Hepatocyte (in vitro differentiated cells): ENCODE measurements at regions not wholly inside any gene's neighbourhood (a gene's known extent, or its start where the extent isn't known, plus 50 kb on each side); places are given as distances from the start of the nearest gene placed in this dataset.

Source experiments
- CTCF ChIP-seq: fragments of 200-600 bp; sonication (generic); IDR thresholded peaks from 2 replicates; pipeline ENCODE4 v1.5.1; 2016; ENCODE audit warnings: antibody characterized with exemption, mild to moderate bottlenecking; ENCODE audit not compliant: poor library complexity
- EZH2 ChIP-seq: fragments of 200-600 bp; sonication (generic); IDR thresholded peaks from 2 replicates; pipeline ENCODE4 v1.6.1; 2016; ENCODE audit warnings: antibody characterized with exemption, mild to moderate bottlenecking, borderline replicate concordance
- EZH2phosphoT487 ChIP-seq: fragments of 200-600 bp; sonication (generic); IDR thresholded peaks from one replicate; pipeline ENCODE4 v1.6.1; 2018; ENCODE audit warnings: antibody characterized with exemption, mild to moderate bottlenecking, low read depth, moderate library complexity; ENCODE audit not compliant: unreplicated experiment, severe bottlenecking

DNA sequence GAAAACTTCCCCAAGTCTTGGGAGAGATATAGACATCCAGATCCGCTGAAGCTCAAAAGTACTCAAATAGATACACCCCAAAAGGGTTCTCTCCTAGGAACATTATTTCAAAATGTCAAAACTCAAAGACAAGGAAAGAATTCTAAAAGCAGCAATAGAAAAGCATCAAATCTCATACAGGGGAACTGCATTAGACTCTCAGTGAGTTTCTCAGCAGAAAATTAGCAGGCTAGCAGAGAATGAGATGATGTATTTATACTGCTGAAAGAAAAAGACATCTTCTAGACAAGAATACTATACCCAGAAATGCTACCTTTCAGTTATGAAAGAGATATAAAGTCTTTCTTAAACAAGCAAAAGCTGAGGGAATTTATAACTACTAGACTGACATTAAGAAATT lies 75.5 kb upstream of the RIMS1 start:
- TF ChIP-seq CTCF (no peak), EZH2phosphoT487 (no peak), EZH2 (no peak)
